Heart right ventricle (tissue), 16 donors: ENCODE measurements at regions not wholly inside any gene's neighbourhood (a gene's known extent, or its start where the extent isn't known, plus 50 kb on each side); places are given as distances from the start of the nearest gene placed in this dataset.

Source experiments
- ATAC-seq, 8 donors: fragments of 200-7000 bp; cut with Tn5 transposase; one replicate each; pipeline ENCODE4 v1.9.1; 2020; ENCODE audit warnings: mild to moderate bottlenecking in 8 of 8, moderate library complexity in 8 of 8, moderate number of reproducible peaks in 1 of 8
- DNase-seq, 2 donors: peaks; one replicate each; pipeline ENCODE4 v3.0.0-alpha.2; 2020
- H3K27ac ChIP-seq, 10 donors: fragments of 200-600 bp; sonication (generic) in 2 of 10; one replicate each; pipeline versions ENCODE4 v1.5.0 to v1.8.0; 2020 to 2022; ENCODE audit warnings: mild to moderate bottlenecking in 3 of 10
- H3K27me3 ChIP-seq, 7 donors: fragments of 200-600 bp; one replicate each; pipeline ENCODE4 v1.8.0; 2021 to 2022; ENCODE audit warnings: mild to moderate bottlenecking in 2 of 7
- H3K36me3 ChIP-seq, 9 donors: fragments of 200-600 bp; sonication (generic) in 1 of 9; one replicate each; pipeline versions ENCODE4 v1.5.0 to v1.8.0; 2020 to 2022; ENCODE audit warnings: mild to moderate bottlenecking in 2 of 9
- H3K4me1 ChIP-seq, 9 donors: fragments of 200-600 bp; sonication (generic) in 1 of 9; one replicate each; pipeline versions ENCODE4 v1.5.0 to v1.8.0; 2020 to 2022; ENCODE audit warnings: mild to moderate bottlenecking in 4 of 9
- H3K4me3 ChIP-seq, 10 donors: fragments of 200-600 bp; sonication (generic) in 2 of 10; one replicate each; pipeline versions ENCODE4 v1.5.0 to v1.8.0; 2020 to 2022; ENCODE audit warnings: mild to moderate bottlenecking in 7 of 10, moderate library complexity in 2 of 10
- H3K9me3 ChIP-seq, 11 donors: fragments of 200-600 bp in 10 of 11; sonication (generic) in 2 of 11; one replicate each; pipeline versions ENCODE4 v1.5.0 to v1.8.0; 2013 to 2022; ENCODE audit warnings: mild to moderate bottlenecking in 2 of 11, control low read depth in 1 of 11, moderate library complexity in 1 of 11
- WGBS, 2 donors: extraction: QIAGEN DNeasy Blood & Tissue Kit; methylation state at CpG; one replicate each; pipeline ENCODE4 v1.1.7; 2013; ENCODE audit warnings: inconsistent platforms in 1 of 2; 5-methylcytosine and 5-hydroxymethylcytosine counted together
- intact Hi-C, 10 donors: fragments of 100-400 bp; cut with DNase I; formaldehyde crosslinking; loops; one replicate each; pipeline versions ENCODE4 v1.11.1 to v1.14.2; 2022
- TF ChIP-seq, protein P1 (sequence below), 9 donors: fragments of 200-600 bp; sonication (generic) in 2 of 9; IDR thresholded peaks; one replicate each; pipeline versions ENCODE4 v1.5.0 to v1.8.0; 2021 to 2022; ENCODE audit warnings: antibody characterized with exemption in 9 of 9, mild to moderate bottlenecking in 5 of 9, moderate library complexity in 1 of 9
- donor health status: Arrhythmogenic right ventricular cardiomyopathy.
- donor health status: ischemic (EF 13 %, LVEDD 7.1; RV severe dilation, severe dysfunction).
- donor health status: healthy with polysubstance abuse.
- donor health status: DM: no; HTN: yes; CAD: no.
- donor health status: DM: no; HTN: no; CAD: no.
- donor health status: ischemic (EF 25% LVEDD 6.9; RV normal size, moderate dysfunction).
- donor health status: ischemic (EF 25% LVEDD 5.7; RV mildly dilated, moderate dysfunction).
- donor health status: healthy.
- donor health status: DM: yes; HTN: yes; CAD: no.
- donor health status: Ischemic cardiomyopathy.
- donor health status: ischemic (EF 35%, LVEDD 5.7; RV mildly dilated, moderate dysfunction).
- donor health status: nonischemic (EF 11% LVEDD 7.7; RV severe dilation, severe dysfunction).
- donor health status: DM: yes; HTN: yes; CAD: no.
- donor health status: PGD.
- donor health status: ischemic (EF 29% LVEDD 5.4; RV normal size, mild dysfunction).
- donor health status: nonischemic (EF 23%, LVEDD 6.1; RV moderate dilation, normal function).

DNA sequence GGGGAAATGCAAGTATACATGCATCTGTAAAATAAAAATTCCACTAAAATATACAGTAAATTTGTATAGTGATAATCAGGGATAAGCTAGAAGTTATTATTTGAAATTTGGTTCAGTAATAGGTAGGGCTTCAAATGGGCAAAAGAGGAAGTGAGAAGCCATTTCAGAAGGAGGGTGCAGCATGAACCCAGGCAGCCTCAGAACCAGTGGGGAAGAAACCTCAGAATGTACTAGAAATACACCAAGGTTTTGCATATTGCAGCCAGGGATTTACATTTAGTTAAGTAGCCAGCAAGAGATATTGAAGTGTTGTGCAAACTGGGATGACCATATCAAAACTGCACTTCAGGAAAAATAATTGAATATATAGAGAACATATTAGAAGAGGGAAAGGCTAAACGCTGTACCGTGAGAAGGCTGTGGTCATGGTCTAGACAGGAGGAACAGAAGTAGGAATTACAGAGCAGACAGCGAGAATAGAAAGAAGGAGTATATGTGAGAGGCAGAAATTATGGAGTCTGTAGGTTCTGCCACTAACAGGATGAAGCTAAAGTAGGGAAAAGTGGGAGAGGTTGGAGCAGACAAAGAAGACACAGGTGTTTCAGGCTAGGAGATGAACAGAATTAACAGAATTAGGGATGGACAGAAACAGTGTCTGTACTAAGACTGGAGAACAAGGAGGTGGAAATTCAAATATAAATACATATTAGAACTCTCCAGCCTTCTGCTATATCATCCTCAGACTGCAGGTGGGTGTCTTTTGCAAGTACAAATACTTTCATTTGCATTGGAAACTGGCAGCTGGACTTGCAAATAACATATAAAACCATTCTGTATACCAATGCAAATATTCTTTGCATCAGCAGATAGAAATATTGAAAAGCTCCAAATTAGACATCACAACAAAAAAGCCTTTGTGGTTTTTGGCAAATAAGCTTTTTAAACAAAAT is 335.6 kb downstream of the ZNF608 start:
- peaks cover 0 to 7% (median 0%) of the 10 kb centered on the region in 11 donors for H3K9me3 ChIP-seq
- TF ChIP-seq, protein P1, sequence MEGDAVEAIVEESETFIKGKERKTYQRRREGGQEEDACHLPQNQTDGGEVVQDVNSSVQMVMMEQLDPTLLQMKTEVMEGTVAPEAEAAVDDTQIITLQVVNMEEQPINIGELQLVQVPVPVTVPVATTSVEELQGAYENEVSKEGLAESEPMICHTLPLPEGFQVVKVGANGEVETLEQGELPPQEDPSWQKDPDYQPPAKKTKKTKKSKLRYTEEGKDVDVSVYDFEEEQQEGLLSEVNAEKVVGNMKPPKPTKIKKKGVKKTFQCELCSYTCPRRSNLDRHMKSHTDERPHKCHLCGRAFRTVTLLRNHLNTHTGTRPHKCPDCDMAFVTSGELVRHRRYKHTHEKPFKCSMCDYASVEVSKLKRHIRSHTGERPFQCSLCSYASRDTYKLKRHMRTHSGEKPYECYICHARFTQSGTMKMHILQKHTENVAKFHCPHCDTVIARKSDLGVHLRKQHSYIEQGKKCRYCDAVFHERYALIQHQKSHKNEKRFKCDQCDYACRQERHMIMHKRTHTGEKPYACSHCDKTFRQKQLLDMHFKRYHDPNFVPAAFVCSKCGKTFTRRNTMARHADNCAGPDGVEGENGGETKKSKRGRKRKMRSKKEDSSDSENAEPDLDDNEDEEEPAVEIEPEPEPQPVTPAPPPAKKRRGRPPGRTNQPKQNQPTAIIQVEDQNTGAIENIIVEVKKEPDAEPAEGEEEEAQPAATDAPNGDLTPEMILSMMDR (IDR thresholded peaks at IDR 0.05) = peak in 3 of 9 donors; percentile 10 to 31 (median 17)
- H3K27ac ChIP-seq = no peak overlapping the region
- 90 to 96% methylated on average over 3 of the region's 3 CpGs for WGBS, 2 donors
- H3K36me3 ChIP-seq = no peaks in the 10 kb centered on the region
- intact Hi-C loops = no loop called here
- H3K4me3 ChIP-seq = no peak overlapping the region
- ATAC-seq (no peak), DNase-seq (no peak)
- peaks cover 0 to 18% (median 10%) of the 10 kb centered on the region in 9 donors for H3K4me1 ChIP-seq
- no peaks in the 10 kb centered on the region for H3K27me3 ChIP-seq

DNA sequence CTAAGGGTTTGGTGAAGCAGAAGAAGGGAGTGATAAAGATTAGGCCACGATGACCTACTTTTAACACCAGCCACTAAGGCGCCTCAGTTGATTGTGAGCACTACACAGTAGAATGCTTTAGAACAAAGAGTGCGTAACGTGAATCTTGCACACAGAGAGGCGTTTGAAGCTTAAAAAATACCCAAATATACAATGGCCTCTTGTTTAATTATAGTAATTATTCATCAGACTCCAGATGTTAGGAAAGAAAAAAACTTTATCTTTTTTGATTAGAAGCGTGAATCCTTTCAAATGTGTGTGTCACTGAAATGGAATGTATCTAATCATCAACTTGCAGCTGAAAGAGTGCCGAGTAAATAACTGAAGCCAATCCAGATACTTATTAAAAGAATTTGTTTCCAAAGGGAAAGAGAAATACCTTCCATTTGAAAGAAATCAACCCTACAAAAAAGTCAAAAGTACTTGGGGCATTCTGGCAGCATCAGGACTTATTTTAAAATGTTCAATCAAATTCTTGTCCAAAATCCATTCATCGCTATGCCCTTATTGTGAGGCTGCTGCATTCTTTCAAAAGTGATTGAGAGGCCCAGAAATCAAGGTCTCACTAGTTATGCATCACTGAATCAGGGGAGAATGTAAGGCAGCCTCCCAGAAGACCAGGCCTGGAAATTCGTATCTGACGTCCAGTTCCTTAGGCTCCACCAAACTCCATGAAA is 337.5 kb downstream of the ZNF608 start:
- 52 to 55% methylated on average over 10 of the region's 10 CpGs for WGBS, 2 donors

DNA sequence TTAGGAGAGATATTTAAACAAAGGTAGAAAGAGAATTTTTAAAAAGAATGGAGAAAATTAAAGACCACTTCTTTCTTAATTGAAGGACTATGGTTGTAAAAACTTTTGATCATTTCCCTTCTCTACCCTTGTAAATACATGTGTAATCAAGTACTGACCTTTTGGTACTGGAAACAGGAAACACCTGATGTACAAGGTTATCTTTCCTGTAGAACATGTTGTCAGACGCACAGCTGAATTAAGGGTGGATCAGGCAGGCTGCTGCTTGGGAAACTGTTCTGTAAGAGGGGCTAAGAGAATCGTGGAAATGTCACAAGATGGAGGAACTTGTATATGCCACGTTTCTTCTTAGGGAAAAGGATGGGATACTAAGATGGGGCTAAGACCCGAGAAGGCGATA is 341.6 kb downstream of the ZNF608 start:
- intact Hi-C loops = no loop called here
- no peaks in the 10 kb centered on the region for H3K9me3 ChIP-seq
- H3K4me1 ChIP-seq = peaks cover 0 to 42% (median 16%) of the 10 kb centered on the region in 9 donors
- no peak for ATAC-seq
- 75 to 83% methylated on average over 5 of the region's 5 CpGs for WGBS, 2 donors
- H3K27ac ChIP-seq = no peak overlapping the region
- no peak for DNase-seq
- H3K36me3 ChIP-seq = no peaks in the 10 kb centered on the region
- no peak overlapping the region for H3K4me3 ChIP-seq
- TF ChIP-seq, protein P1 (IDR thresholded peaks at IDR 0.05) = no peak
- H3K27me3 ChIP-seq = no peaks in the 10 kb centered on the region

More for the DNA sequence above, 337.5 kb downstream of the ZNF608 start:
- ATAC-seq = peak in 6 of 8 donors; percentile 34 to 75 (median 64)
- TF ChIP-seq, protein P1 (IDR thresholded peaks at IDR 0.05) = no peak
- Histone ChIP-seq H3K36me3 (no peaks in the 10 kb centered on the region), H3K9me3 (peaks cover 0 to 7% (median 0%) of the 10 kb centered on the region in 11 donors), H3K4me3 (no peak overlapping the region), H3K27ac (peak overlapping the region in 6 of 10 donors; percentile 17 to 63 (median 49)), H3K27me3 (no peaks in the 10 kb centered on the region), H3K4me1 (peaks cover 0 to 18% (median 10%) of the 10 kb centered on the region in 9 donors)
- intact Hi-C loops = no loop called here
- DNase-seq = no peak

DNA sequence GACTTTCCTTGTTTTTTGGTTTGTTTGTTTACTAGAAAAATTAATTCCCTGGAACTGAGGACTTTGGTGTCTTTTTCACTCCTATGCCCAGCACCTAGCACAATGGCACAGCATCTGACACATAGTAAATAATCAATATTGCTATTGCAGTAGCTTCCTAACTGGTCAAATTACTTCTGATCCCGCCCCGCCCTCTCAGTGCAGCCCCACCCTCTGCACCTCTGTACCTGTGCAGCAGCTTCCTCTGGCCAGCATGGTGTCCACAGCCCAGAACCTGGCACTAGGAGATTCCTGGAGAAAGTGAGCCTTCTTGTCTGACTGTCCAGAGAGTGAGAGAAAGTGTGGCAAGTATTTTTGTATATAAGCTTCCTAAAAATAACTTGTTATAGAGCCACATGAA is 343.2 kb downstream of the ZNF608 start:
- DNase-seq = no peak

More for the DNA sequence above, 343.2 kb downstream of the ZNF608 start:
- ATAC-seq = peak in 1 of 8 donors; percentile 41
- H3K36me3 ChIP-seq = no peaks in the 10 kb centered on the region
- H3K27me3 ChIP-seq = no peaks in the 10 kb centered on the region
- WGBS, 2 donors = 93 to 97% methylated on average over 2 of the region's 2 CpGs
- TF ChIP-seq, protein P1 (IDR thresholded peaks at IDR 0.05) = no peak
- peaks cover 0 to 36% (median 9%) of the 10 kb centered on the region in 9 donors for H3K4me1 ChIP-seq
- H3K4me3 ChIP-seq = no peak overlapping the region
- no peaks in the 10 kb centered on the region for H3K9me3 ChIP-seq
- intact Hi-C loops = no loop called here
- H3K27ac ChIP-seq = no peak overlapping the region
